ENCODE measurements at regions not wholly inside any gene's neighbourhood (a gene's known extent, or its start where the extent isn't known, plus 50 kb on each side); places are given as distances from the start of the nearest gene placed in this dataset.

- Histone ChIP-seq H3K4me3 (ENCODE audit: low read length) (no peak overlapping the region), H2AFZ (ENCODE audit: low read depth, low read length) (no peak overlapping the region), H4K20me1 (ENCODE audit: insufficient read depth) (no peaks in the 10 kb centered on the region), H3K9me3 (ENCODE audit: low read length) (no peaks in the 10 kb centered on the region), H3K79me2 (replicated peaks; ENCODE audit: insufficient read depth, low read length) (no peaks in the 10 kb centered on the region), H3K4me2 (ENCODE audit: low read length) (no peak overlapping the region), H3K36me3 (ENCODE audit: insufficient read depth, low read length) (no peaks in the 10 kb centered on the region), H3K27ac (ENCODE audit: low read length) (no peak overlapping the region), H3K9me2 (ENCODE audit: insufficient read depth, low read length) (no peaks in the 10 kb centered on the region), H3K9ac (ENCODE audit: low read length) (no peak overlapping the region), H3F3A (ENCODE audit: insufficient read depth, low read length, poor library complexity, severe bottlenecking) (no peaks in the 10 kb centered on the region), H3K27me3 (ENCODE audit: insufficient read depth, low read depth, low read length) (no peaks in the 10 kb centered on the region)
- TF ChIP-seq EP300 (conservative IDR thresholded peaks at IDR 0.05; ENCODE audit: poor library complexity, severe bottlenecking), result no peak
- no peak for TF ChIP-seq CTCF (IDR thresholded peaks at IDR 0.05; ENCODE audit: poor library complexity, severe bottlenecking)
- TF ChIP-seq POLR2AphosphoS5 (IDR thresholded peaks at IDR 0.05), result no peak
- no peak for TF ChIP-seq RAD21 (conservative IDR thresholded peaks at IDR 0.05)
- no peak for TF ChIP-seq EZH2 (IDR thresholded peaks at IDR 0.05; ENCODE audit: borderline replicate concordance, insufficient read depth, low read length, poor library complexity, severe bottlenecking)
- TF ChIP-seq SMC3 (conservative IDR thresholded peaks at IDR 0.05; ENCODE audit: poor library complexity), result no peak
- TF ChIP-seq, protein P1, sequence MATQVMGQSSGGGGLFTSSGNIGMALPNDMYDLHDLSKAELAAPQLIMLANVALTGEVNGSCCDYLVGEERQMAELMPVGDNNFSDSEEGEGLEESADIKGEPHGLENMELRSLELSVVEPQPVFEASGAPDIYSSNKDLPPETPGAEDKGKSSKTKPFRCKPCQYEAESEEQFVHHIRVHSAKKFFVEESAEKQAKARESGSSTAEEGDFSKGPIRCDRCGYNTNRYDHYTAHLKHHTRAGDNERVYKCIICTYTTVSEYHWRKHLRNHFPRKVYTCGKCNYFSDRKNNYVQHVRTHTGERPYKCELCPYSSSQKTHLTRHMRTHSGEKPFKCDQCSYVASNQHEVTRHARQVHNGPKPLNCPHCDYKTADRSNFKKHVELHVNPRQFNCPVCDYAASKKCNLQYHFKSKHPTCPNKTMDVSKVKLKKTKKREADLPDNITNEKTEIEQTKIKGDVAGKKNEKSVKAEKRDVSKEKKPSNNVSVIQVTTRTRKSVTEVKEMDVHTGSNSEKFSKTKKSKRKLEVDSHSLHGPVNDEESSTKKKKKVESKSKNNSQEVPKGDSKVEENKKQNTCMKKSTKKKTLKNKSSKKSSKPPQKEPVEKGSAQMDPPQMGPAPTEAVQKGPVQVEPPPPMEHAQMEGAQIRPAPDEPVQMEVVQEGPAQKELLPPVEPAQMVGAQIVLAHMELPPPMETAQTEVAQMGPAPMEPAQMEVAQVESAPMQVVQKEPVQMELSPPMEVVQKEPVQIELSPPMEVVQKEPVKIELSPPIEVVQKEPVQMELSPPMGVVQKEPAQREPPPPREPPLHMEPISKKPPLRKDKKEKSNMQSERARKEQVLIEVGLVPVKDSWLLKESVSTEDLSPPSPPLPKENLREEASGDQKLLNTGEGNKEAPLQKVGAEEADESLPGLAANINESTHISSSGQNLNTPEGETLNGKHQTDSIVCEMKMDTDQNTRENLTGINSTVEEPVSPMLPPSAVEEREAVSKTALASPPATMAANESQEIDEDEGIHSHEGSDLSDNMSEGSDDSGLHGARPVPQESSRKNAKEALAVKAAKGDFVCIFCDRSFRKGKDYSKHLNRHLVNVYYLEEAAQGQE (IDR thresholded peaks at IDR 0.05; ENCODE audit: borderline replicate concordance), result no peak
- TF ChIP-seq MXI1 (conservative IDR thresholded peaks at IDR 0.05; ENCODE audit: poor library complexity, severe bottlenecking), result no peak
- no peak for TF ChIP-seq TAF1 (IDR thresholded peaks at IDR 0.05; ENCODE audit: low read depth)
Observed at GRCh38 chr5:163861670-163862069, 356.3 kb downstream of the MAT2B start.

- Histone ChIP-seq H3K36me3 (ENCODE audit: insufficient read depth, low read length) (no peaks in the 10 kb centered on the region), H2AFZ (ENCODE audit: low read depth, low read length) (no peak overlapping the region), H3K9me2 (ENCODE audit: insufficient read depth, low read length) (no peaks in the 10 kb centered on the region), H3K4me3 (ENCODE audit: low read length) (no peak overlapping the region), H3K4me2 (ENCODE audit: low read length) (no peak overlapping the region), H3K9me3 (ENCODE audit: low read length) (no peaks in the 10 kb centered on the region), H3K27ac (ENCODE audit: low read length) (no peak overlapping the region), H4K20me1 (ENCODE audit: insufficient read depth) (no peaks in the 10 kb centered on the region), H3K27me3 (ENCODE audit: insufficient read depth, low read depth, low read length) (no peaks in the 10 kb centered on the region), H3F3A (ENCODE audit: insufficient read depth, low read length, poor library complexity, severe bottlenecking) (no peaks in the 10 kb centered on the region), H3K9ac (ENCODE audit: low read length) (no peak overlapping the region), H3K79me2 (replicated peaks; ENCODE audit: insufficient read depth, low read length) (no peaks in the 10 kb centered on the region)
- TF ChIP-seq CTCF (IDR thresholded peaks at IDR 0.05; ENCODE audit: poor library complexity, severe bottlenecking) (no peak), TAF1 (IDR thresholded peaks at IDR 0.05; ENCODE audit: low read depth) (no peak), EP300 (conservative IDR thresholded peaks at IDR 0.05; ENCODE audit: poor library complexity, severe bottlenecking) (no peak), SMC3 (conservative IDR thresholded peaks at IDR 0.05; ENCODE audit: poor library complexity) (no peak), MXI1 (conservative IDR thresholded peaks at IDR 0.05; ENCODE audit: poor library complexity, severe bottlenecking) (no peak), EZH2 (IDR thresholded peaks at IDR 0.05; ENCODE audit: borderline replicate concordance, insufficient read depth, low read length, poor library complexity, severe bottlenecking) (no peak), RAD21 (conservative IDR thresholded peaks at IDR 0.05) (no peak), POLR2AphosphoS5 (IDR thresholded peaks at IDR 0.05) (no peak)
- TF ChIP-seq, protein P1 (IDR thresholded peaks at IDR 0.05; ENCODE audit: borderline replicate concordance), result no peak
Observed at GRCh38 chr5:163867324-163867723, 361.9 kb downstream of the MAT2B start.
